Activated CD8-positive, alpha-beta T cell treated with anti-CD3 and anti-CD28 coated beads, Interleukin-2, amount 10 ng/mL, durations not matched to agents 7 days and 5 days (primary cell): ENCODE measurements at regions not wholly inside any gene's neighbourhood (a gene's known extent, or its start where the extent isn't known, plus 50 kb on each side); places are given as distances from the start of the nearest gene placed in this dataset.

Source experiments
- ATAC-seq: fragments of 150-1000 bp; cut with Tn5 transposase; one replicate; pipeline ENCODE4 v1.10.0; 2021; ENCODE audit warnings: moderate library complexity
- CTCF ChIA-PET: fragments of 350-600 bp; sonication (Branson Sonifier 250); formaldehyde crosslinking; loops from one replicate; lab custom pipeline; 2021; ENCODE audit warnings: antibody characterized with exemption; lab: Charles Lee
- POLR2A ChIA-PET: fragments of 350-600 bp; sonication (Branson Sonifier 250); formaldehyde crosslinking; loops from one replicate; lab custom pipeline; 2021; ENCODE audit warnings: antibody characterized with exemption; lab: Charles Lee
- DNase-seq: peaks from one replicate; pipeline ENCODE4 v3.0.0-alpha.2; 2020
- H3K27ac Mint-ChIP-seq: one replicate; pipeline ENCODE4 v1.8.0; 2021; ENCODE audit warnings: mild to moderate bottlenecking, mixed read lengths
- H3K27me3 Mint-ChIP-seq: one replicate; pipeline ENCODE4 v1.8.0; 2021; ENCODE audit warnings: low read depth, mixed read lengths
- H3K36me3 Mint-ChIP-seq: one replicate; pipeline ENCODE4 v1.8.0; 2021; ENCODE audit warnings: low read depth, mixed read lengths
- H3K4me1 Mint-ChIP-seq: one replicate; pipeline ENCODE4 v1.8.0; 2021; ENCODE audit warnings: low read depth, mixed read lengths
- H3K4me3 Mint-ChIP-seq: one replicate; pipeline ENCODE4 v1.8.0; 2021; ENCODE audit warnings: mild to moderate bottlenecking, mixed read lengths
- H3K9me3 Mint-ChIP-seq: one replicate; pipeline ENCODE4 v1.8.0; 2022; ENCODE audit warnings: mixed read lengths; ENCODE audit not compliant: insufficient read depth

- peaks cover 9% of the 10 kb centered on the region for H3K27me3 Mint-ChIP-seq
- DNase-seq (no peak), ATAC-seq (no peak)
- H3K27ac Mint-ChIP-seq, result no peak overlapping the region
- H3K4me3 Mint-ChIP-seq, result no peak overlapping the region
- no peaks in the 10 kb centered on the region for H3K9me3 Mint-ChIP-seq
- H3K36me3 Mint-ChIP-seq, result no peaks in the 10 kb centered on the region
- H3K4me1 Mint-ChIP-seq, result no peaks in the 10 kb centered on the region
- CTCF ChIA-PET, result interaction anchor here (1.6 to 2.5 kb wide), 2 partner anchors 24 to 27 kb away, joined by 4 to 8 read pairs; no protein-coding TSS in a partner anchor
- POLR2A ChIA-PET, result no interaction called here
Observed at GRCh38 chr6:138031417-138031816, 75.8 kb downstream of the PERP start.

- CTCF ChIA-PET, result interaction anchor here (1.6 to 2.5 kb wide), 2 partner anchors 25 to 27 kb away, joined by 4 to 8 read pairs; no protein-coding TSS in a partner anchor
- ATAC-seq, result no peak
- Mint-ChIP-seq H3K27ac (no peak overlapping the region), H3K4me3 (no peak overlapping the region), H3K4me1 (no peaks in the 10 kb centered on the region), H3K27me3 (peaks cover 5% of the 10 kb centered on the region), H3K9me3 (no peaks in the 10 kb centered on the region), H3K36me3 (no peaks in the 10 kb centered on the region)
- DNase-seq, result no peak
- POLR2A ChIA-PET, result no interaction called here
Observed at GRCh38 chr6:138031850-138032249, 75.4 kb downstream of the PERP start.

- Mint-ChIP-seq H3K36me3 (no peaks in the 10 kb centered on the region), H3K9me3 (no peaks in the 10 kb centered on the region), H3K4me3 (no peak overlapping the region), H3K4me1 (no peaks in the 10 kb centered on the region), H3K27ac (no peak overlapping the region), H3K27me3 (peaks cover 7% of the 10 kb centered on the region)
- POLR2A ChIA-PET, result no interaction called here
- ATAC-seq, result no peak
- DNase-seq, result no peak
- CTCF ChIA-PET, result interaction anchor here (2.5 kb wide), 1 partner anchor 25 kb away, joined by 8 read pairs; no protein-coding TSS in a partner anchor
Observed at GRCh38 chr6:138032571-138032970, 74.6 kb downstream of the PERP start.

GRCh38 chr6:138034229-138034628 lies 73.0 kb downstream of the PERP start:
- H3K27me3 Mint-ChIP-seq, result peaks cover 3% of the 10 kb centered on the region
- no peak overlapping the region for H3K27ac Mint-ChIP-seq
- H3K4me3 Mint-ChIP-seq, result no peak overlapping the region
- ChIA-PET POLR2A (no interaction called here), CTCF (no interaction called here)
- no peaks in the 10 kb centered on the region for H3K4me1 Mint-ChIP-seq
- H3K9me3 Mint-ChIP-seq, result no peaks in the 10 kb centered on the region
- H3K36me3 Mint-ChIP-seq, result no peaks in the 10 kb centered on the region
- no peak for DNase-seq
- no peak for ATAC-seq

DNA sequence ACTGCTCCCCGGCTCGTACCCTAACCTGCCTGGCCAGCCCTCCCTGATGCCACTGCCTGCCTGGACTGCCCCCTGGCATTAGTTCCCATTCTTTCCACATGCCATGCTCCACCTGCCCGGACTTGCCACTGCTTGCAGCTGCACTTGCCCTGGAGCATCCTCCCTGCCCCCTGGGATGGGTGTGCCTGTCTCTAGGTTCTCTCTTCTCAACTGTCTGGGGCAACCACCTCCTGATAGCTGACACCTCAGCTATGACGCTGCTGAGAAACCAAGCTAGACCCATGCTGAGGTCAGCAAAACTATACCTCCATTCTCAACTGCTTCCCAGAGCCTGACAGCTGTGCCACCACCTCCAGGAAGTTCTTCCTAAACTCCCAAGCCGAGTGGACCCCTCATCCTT lies 72.1 kb downstream of the PERP start:
- no peak overlapping the region for H3K4me3 Mint-ChIP-seq
- DNase-seq, result no peak
- ATAC-seq, result no peak
- peaks cover 3% of the 10 kb centered on the region for H3K27me3 Mint-ChIP-seq
- H3K27ac Mint-ChIP-seq, result no peak overlapping the region
- CTCF ChIA-PET, result no interaction called here
- H3K36me3 Mint-ChIP-seq, result no peaks in the 10 kb centered on the region
- H3K9me3 Mint-ChIP-seq, result no peaks in the 10 kb centered on the region
- POLR2A ChIA-PET, result no interaction called here
- no peaks in the 10 kb centered on the region for H3K4me1 Mint-ChIP-seq

- ATAC-seq (no peak), DNase-seq (no peak)
- POLR2A ChIA-PET, result no interaction called here
- Mint-ChIP-seq H3K4me1 (no peaks in the 10 kb centered on the region), H3K4me3 (no peak overlapping the region), H3K27me3 (peaks cover 5% of the 10 kb centered on the region), H3K9me3 (no peaks in the 10 kb centered on the region), H3K27ac (no peak overlapping the region), H3K36me3 (no peaks in the 10 kb centered on the region)
- CTCF ChIA-PET, result no interaction called here
Observed at GRCh38 chr6:138036111-138036510, 71.1 kb downstream of the PERP start.

- Mint-ChIP-seq H3K4me3 (no peak overlapping the region), H3K27ac (no peak overlapping the region), H3K27me3 (peaks cover 10% of the 10 kb centered on the region), H3K9me3 (no peaks in the 10 kb centered on the region), H3K4me1 (no peaks in the 10 kb centered on the region), H3K36me3 (no peaks in the 10 kb centered on the region)
- DNase-seq (no peak), ATAC-seq (no peak)
- CTCF ChIA-PET, result no interaction called here
- POLR2A ChIA-PET, result no interaction called here
Observed at GRCh38 chr6:138037009-138037504, 70.2 kb downstream of the PERP start.

GRCh38 chr6:138038142-138038870 lies 68.9 kb downstream of the PERP start:
- CTCF ChIA-PET, result no interaction called here
- no peaks in the 10 kb centered on the region for H3K36me3 Mint-ChIP-seq
- no peaks in the 10 kb centered on the region for H3K9me3 Mint-ChIP-seq
- DNase-seq (no peak), ATAC-seq (no peak)
- H3K4me3 Mint-ChIP-seq, result no peak overlapping the region
- H3K4me1 Mint-ChIP-seq, result no peaks in the 10 kb centered on the region
- H3K27ac Mint-ChIP-seq, result no peak overlapping the region
- POLR2A ChIA-PET, result no interaction called here
- peaks cover 15% of the 10 kb centered on the region for H3K27me3 Mint-ChIP-seq
